ENCODE measurements at regions not wholly inside any gene's neighbourhood (a gene's known extent, or its start where the extent isn't known, plus 50 kb on each side); places are given as distances from the start of the nearest gene placed in this dataset.

GRCh38 chr4:114184901-114185300 is 205.5 kb upstream of the ARSJ start:
- ChIA-PET CTCF (interaction anchor here (1.1 kb wide), 1 partner anchor 45 kb away, joined by 3 read pairs; no protein-coding TSS in a partner anchor), POLR2A (no interaction called here)

GRCh38 chr4:114187592-114187991 is 208.1 kb upstream of the ARSJ start:
- POLR2A ChIA-PET = no interaction called here
- CTCF ChIA-PET = interaction anchor here (0.8 to 1.3 kb wide), 3 partner anchors 14 to 793 kb away, joined by 3 to 5 read pairs (median 3); no protein-coding TSS in a partner anchor
- TF ChIP-seq, protein P1, sequence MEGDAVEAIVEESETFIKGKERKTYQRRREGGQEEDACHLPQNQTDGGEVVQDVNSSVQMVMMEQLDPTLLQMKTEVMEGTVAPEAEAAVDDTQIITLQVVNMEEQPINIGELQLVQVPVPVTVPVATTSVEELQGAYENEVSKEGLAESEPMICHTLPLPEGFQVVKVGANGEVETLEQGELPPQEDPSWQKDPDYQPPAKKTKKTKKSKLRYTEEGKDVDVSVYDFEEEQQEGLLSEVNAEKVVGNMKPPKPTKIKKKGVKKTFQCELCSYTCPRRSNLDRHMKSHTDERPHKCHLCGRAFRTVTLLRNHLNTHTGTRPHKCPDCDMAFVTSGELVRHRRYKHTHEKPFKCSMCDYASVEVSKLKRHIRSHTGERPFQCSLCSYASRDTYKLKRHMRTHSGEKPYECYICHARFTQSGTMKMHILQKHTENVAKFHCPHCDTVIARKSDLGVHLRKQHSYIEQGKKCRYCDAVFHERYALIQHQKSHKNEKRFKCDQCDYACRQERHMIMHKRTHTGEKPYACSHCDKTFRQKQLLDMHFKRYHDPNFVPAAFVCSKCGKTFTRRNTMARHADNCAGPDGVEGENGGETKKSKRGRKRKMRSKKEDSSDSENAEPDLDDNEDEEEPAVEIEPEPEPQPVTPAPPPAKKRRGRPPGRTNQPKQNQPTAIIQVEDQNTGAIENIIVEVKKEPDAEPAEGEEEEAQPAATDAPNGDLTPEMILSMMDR (IDR thresholded peaks at IDR 0.05; ENCODE audit: control extremely low read depth, extremely low read depth, low read depth, missing control alignments) = no peak
- DNase-seq (ENCODE audit: extremely low spot score) = no peak

More at GRCh38 chr4:114184901-114185300, 205.5 kb upstream of the ARSJ start:
- TF ChIP-seq, protein P1 (IDR thresholded peaks at IDR 0.05; ENCODE audit: control extremely low read depth, extremely low read depth, low read depth, missing control alignments) = no peak
- no peak for DNase-seq (ENCODE audit: extremely low spot score)

- ChIA-PET POLR2A (no interaction called here), CTCF (interaction anchor here (2.3 kb wide), 1 partner anchor 9 kb away, joined by 7 read pairs; no protein-coding TSS in a partner anchor)
- TF ChIP-seq, protein P1 (IDR thresholded peaks at IDR 0.05; ENCODE audit: control extremely low read depth, extremely low read depth, low read depth, missing control alignments) = no peak
- no peak for DNase-seq (ENCODE audit: extremely low spot score)
Observed at GRCh38 chr4:114191496-114191895, 212.0 kb upstream of the ARSJ start.

DNA sequence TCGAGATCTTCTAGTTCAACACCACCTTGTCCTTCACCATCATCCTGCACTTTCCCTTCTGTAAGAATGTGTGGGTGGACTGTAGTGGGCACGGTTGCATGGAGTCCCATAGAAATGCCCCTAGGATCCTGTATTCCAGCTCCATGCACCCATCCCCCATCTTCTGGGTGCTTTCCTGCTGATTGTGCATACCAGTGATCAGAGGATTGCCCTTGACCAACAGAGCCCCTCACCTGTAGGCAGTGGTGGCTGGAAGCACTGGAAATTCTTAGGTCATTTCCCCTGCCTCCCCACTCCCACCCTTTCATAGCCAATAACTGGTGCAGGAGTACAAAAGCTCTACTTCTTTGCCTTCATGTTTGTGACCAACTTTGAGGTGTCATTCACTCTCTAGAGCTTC is 213.4 kb upstream of the ARSJ start:
- DNase-seq (ENCODE audit: extremely low spot score) = no peak
- POLR2A ChIA-PET = no interaction called here
- CTCF ChIA-PET = interaction anchor here (0.7 to 2.3 kb wide), 2 partner anchors 8 to 14 kb away, joined by 3 to 7 read pairs; no protein-coding TSS in a partner anchor
- TF ChIP-seq, protein P1 (IDR thresholded peaks at IDR 0.05; ENCODE audit: control extremely low read depth, extremely low read depth, low read depth, missing control alignments) = no peak

- TF ChIP-seq, protein P1 (IDR thresholded peaks at IDR 0.05; ENCODE audit: control extremely low read depth, extremely low read depth, low read depth, missing control alignments) = no peak
- DNase-seq (ENCODE audit: extremely low spot score) = no peak
- CTCF ChIA-PET = interaction anchor here (0.7 kb wide), 1 partner anchor 15 kb away, joined by 3 read pairs; no protein-coding TSS in a partner anchor
- POLR2A ChIA-PET = no interaction called here
Observed at GRCh38 chr4:114193624-114194399, 214.4 kb upstream of the ARSJ start.

GRCh38 chr4:114196606-114197005 is 217.2 kb upstream of the ARSJ start:
- ChIA-PET CTCF (no interaction called here), POLR2A (no interaction called here)
- no peak for DNase-seq (ENCODE audit: extremely low spot score)
- TF ChIP-seq, protein P1 (IDR thresholded peaks at IDR 0.05; ENCODE audit: control extremely low read depth, extremely low read depth, low read depth, missing control alignments) = no peak
